ENCODE measurements at regions not wholly inside any gene's neighbourhood (a gene's known extent, or its start where the extent isn't known, plus 50 kb on each side); places are given as distances from the start of the nearest gene placed in this dataset.

DNA sequence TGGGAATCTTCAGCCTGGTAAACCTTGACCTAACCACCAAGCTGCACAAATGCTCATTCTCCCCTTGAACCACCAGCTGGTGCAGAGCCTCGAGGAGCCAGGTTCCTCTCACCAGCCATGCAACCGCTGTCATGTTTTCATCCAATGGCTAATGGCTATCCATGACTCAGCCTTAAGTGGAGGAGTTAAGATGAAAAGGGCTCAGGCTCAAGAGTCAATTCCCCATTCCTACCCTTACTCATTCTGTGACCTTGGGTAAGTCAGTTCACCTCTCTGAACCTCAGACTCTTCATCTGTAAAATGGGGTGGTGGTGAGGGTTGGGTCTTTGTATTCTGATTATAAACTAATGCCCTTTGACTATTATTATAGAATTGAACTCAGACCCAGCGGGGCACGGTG lies 515.6 kb downstream of the SHQ1 start:
- Histone ChIP-seq H3K79me2 (replicated peaks; ENCODE audit: insufficient read depth) (no peaks in the 10 kb centered on the region), H4K20me1 (replicated peaks; ENCODE audit: insufficient read depth) (no peaks in the 10 kb centered on the region), H3K4me1 (ENCODE audit: insufficient read depth) (peaks cover 21% of the 10 kb centered on the region), H3K9me2 (ENCODE audit: insufficient read depth) (0 out of 2 replicates have a peak, but pooled peaks cover 2% of the 10 kb centered on the region), H3K4me2 (no peak overlapping the region), H3F3A (replicated peaks; ENCODE audit: low read depth) (no peaks in the 10 kb centered on the region), H3K4me3 (no peak overlapping the region), H3K27me3 (ENCODE audit: insufficient read depth) (no peaks in the 10 kb centered on the region), H2AFZ (no peak overlapping the region), H3K27ac (ENCODE audit: low read depth) (no peak overlapping the region), H3K36me3 (ENCODE audit: insufficient read depth) (no peaks in the 10 kb centered on the region)
- no peak for ATAC-seq
- TF ChIP-seq, protein P1, sequence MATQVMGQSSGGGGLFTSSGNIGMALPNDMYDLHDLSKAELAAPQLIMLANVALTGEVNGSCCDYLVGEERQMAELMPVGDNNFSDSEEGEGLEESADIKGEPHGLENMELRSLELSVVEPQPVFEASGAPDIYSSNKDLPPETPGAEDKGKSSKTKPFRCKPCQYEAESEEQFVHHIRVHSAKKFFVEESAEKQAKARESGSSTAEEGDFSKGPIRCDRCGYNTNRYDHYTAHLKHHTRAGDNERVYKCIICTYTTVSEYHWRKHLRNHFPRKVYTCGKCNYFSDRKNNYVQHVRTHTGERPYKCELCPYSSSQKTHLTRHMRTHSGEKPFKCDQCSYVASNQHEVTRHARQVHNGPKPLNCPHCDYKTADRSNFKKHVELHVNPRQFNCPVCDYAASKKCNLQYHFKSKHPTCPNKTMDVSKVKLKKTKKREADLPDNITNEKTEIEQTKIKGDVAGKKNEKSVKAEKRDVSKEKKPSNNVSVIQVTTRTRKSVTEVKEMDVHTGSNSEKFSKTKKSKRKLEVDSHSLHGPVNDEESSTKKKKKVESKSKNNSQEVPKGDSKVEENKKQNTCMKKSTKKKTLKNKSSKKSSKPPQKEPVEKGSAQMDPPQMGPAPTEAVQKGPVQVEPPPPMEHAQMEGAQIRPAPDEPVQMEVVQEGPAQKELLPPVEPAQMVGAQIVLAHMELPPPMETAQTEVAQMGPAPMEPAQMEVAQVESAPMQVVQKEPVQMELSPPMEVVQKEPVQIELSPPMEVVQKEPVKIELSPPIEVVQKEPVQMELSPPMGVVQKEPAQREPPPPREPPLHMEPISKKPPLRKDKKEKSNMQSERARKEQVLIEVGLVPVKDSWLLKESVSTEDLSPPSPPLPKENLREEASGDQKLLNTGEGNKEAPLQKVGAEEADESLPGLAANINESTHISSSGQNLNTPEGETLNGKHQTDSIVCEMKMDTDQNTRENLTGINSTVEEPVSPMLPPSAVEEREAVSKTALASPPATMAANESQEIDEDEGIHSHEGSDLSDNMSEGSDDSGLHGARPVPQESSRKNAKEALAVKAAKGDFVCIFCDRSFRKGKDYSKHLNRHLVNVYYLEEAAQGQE (IDR thresholded peaks at IDR 0.05; ENCODE audit: unreplicated experiment), result no peak
- TF ChIP-seq ZNF114 (CRISPR knock-in tag; IDR thresholded peaks at IDR 0.05), result no peak
- TF ChIP-seq JUNB (IDR thresholded peaks at IDR 0.05; ENCODE audit: unreplicated experiment), result no peak
- no peak for TF ChIP-seq POLR2AphosphoS5 (IDR thresholded peaks at IDR 0.05; ENCODE audit: low read depth)
- no peak for TF ChIP-seq EZH2 (IDR thresholded peaks at IDR 0.05; ENCODE audit: low read depth, unreplicated experiment)
- no peak for TF ChIP-seq STAT1 (IDR thresholded peaks at IDR 0.05; ENCODE audit: unreplicated experiment)
- no peak for TF ChIP-seq ZNF331 (CRISPR knock-in tag; IDR thresholded peaks at IDR 0.05; ENCODE audit: low read depth)
- no peaks in the 10 kb centered on the region for H3K36me3 Mint-ChIP-seq (ENCODE audit: low read depth)
- no peak overlapping the region for H3K4me3 Mint-ChIP-seq
- no peak for DNase-seq (ENCODE audit: low spot score)
- H3K4me1 Mint-ChIP-seq, result peaks cover 22% of the 10 kb centered on the region
- peaks cover 4% of the 10 kb centered on the region for H3K27me3 Mint-ChIP-seq (ENCODE audit: insufficient read depth, low read depth, poor library complexity)
- H3K9me3 Mint-ChIP-seq, result no peaks in the 10 kb centered on the region
- H3K27ac Mint-ChIP-seq, result no peak overlapping the region

DNA sequence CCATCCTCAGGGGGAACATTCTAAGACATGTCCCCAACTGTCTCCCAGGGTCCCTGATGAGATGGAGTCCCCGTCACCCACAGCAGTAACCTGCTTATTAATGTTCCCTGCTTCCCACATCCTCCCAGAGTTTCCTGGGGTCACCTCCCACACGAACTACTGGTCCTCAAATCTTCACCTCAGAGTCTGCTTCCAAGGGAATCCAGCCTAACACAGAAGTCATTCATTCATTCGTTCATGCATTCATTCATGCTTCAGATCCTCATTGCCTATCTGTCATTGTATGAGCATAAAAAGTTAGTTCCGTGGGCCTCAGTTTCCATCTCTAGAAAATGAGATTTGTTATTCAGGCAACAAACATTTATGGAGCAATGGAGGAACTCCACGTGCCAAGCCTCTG lies 516.2 kb downstream of the SHQ1 start:
- Histone ChIP-seq H3K36me3 (ENCODE audit: insufficient read depth) (no peaks in the 10 kb centered on the region), H3K27ac (ENCODE audit: low read depth) (no peak overlapping the region), H3K79me2 (replicated peaks; ENCODE audit: insufficient read depth) (no peaks in the 10 kb centered on the region), H3F3A (replicated peaks; ENCODE audit: low read depth) (no peaks in the 10 kb centered on the region), H4K20me1 (replicated peaks; ENCODE audit: insufficient read depth) (no peaks in the 10 kb centered on the region), H3K4me1 (ENCODE audit: insufficient read depth) (peaks cover 20% of the 10 kb centered on the region), H3K9me2 (ENCODE audit: insufficient read depth) (0 out of 2 replicates have a peak, but pooled peaks cover 9% of the 10 kb centered on the region), H3K27me3 (ENCODE audit: insufficient read depth) (no peaks in the 10 kb centered on the region), H2AFZ (no peak overlapping the region), H3K4me3 (no peak overlapping the region), H3K4me2 (no peak overlapping the region)
- DNase-seq (ENCODE audit: low spot score) (no peak), ATAC-seq (no peak)
- Mint-ChIP-seq H3K27ac (no peak overlapping the region), H3K36me3 (ENCODE audit: low read depth) (no peaks in the 10 kb centered on the region; the same call in 2 of the 3 replicates), H3K4me3 (no peak overlapping the region), H3K4me1 (peaks cover 22% of the 10 kb centered on the region), H3K27me3 (ENCODE audit: insufficient read depth, low read depth, poor library complexity) (peaks cover 5% of the 10 kb centered on the region), H3K9me3 (no peaks in the 10 kb centered on the region)
- TF ChIP-seq ZNF114 (CRISPR knock-in tag; IDR thresholded peaks at IDR 0.05), result no peak
- TF ChIP-seq, protein P2, sequence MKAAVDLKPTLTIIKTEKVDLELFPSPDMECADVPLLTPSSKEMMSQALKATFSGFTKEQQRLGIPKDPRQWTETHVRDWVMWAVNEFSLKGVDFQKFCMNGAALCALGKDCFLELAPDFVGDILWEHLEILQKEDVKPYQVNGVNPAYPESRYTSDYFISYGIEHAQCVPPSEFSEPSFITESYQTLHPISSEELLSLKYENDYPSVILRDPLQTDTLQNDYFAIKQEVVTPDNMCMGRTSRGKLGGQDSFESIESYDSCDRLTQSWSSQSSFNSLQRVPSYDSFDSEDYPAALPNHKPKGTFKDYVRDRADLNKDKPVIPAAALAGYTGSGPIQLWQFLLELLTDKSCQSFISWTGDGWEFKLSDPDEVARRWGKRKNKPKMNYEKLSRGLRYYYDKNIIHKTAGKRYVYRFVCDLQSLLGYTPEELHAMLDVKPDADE (IDR thresholded peaks at IDR 0.05), result no peak
- TF ChIP-seq CREB1 (CRISPR knock-in tag; IDR thresholded peaks at IDR 0.05; ENCODE audit: low read depth), result no peak
- TF ChIP-seq, protein P3, sequence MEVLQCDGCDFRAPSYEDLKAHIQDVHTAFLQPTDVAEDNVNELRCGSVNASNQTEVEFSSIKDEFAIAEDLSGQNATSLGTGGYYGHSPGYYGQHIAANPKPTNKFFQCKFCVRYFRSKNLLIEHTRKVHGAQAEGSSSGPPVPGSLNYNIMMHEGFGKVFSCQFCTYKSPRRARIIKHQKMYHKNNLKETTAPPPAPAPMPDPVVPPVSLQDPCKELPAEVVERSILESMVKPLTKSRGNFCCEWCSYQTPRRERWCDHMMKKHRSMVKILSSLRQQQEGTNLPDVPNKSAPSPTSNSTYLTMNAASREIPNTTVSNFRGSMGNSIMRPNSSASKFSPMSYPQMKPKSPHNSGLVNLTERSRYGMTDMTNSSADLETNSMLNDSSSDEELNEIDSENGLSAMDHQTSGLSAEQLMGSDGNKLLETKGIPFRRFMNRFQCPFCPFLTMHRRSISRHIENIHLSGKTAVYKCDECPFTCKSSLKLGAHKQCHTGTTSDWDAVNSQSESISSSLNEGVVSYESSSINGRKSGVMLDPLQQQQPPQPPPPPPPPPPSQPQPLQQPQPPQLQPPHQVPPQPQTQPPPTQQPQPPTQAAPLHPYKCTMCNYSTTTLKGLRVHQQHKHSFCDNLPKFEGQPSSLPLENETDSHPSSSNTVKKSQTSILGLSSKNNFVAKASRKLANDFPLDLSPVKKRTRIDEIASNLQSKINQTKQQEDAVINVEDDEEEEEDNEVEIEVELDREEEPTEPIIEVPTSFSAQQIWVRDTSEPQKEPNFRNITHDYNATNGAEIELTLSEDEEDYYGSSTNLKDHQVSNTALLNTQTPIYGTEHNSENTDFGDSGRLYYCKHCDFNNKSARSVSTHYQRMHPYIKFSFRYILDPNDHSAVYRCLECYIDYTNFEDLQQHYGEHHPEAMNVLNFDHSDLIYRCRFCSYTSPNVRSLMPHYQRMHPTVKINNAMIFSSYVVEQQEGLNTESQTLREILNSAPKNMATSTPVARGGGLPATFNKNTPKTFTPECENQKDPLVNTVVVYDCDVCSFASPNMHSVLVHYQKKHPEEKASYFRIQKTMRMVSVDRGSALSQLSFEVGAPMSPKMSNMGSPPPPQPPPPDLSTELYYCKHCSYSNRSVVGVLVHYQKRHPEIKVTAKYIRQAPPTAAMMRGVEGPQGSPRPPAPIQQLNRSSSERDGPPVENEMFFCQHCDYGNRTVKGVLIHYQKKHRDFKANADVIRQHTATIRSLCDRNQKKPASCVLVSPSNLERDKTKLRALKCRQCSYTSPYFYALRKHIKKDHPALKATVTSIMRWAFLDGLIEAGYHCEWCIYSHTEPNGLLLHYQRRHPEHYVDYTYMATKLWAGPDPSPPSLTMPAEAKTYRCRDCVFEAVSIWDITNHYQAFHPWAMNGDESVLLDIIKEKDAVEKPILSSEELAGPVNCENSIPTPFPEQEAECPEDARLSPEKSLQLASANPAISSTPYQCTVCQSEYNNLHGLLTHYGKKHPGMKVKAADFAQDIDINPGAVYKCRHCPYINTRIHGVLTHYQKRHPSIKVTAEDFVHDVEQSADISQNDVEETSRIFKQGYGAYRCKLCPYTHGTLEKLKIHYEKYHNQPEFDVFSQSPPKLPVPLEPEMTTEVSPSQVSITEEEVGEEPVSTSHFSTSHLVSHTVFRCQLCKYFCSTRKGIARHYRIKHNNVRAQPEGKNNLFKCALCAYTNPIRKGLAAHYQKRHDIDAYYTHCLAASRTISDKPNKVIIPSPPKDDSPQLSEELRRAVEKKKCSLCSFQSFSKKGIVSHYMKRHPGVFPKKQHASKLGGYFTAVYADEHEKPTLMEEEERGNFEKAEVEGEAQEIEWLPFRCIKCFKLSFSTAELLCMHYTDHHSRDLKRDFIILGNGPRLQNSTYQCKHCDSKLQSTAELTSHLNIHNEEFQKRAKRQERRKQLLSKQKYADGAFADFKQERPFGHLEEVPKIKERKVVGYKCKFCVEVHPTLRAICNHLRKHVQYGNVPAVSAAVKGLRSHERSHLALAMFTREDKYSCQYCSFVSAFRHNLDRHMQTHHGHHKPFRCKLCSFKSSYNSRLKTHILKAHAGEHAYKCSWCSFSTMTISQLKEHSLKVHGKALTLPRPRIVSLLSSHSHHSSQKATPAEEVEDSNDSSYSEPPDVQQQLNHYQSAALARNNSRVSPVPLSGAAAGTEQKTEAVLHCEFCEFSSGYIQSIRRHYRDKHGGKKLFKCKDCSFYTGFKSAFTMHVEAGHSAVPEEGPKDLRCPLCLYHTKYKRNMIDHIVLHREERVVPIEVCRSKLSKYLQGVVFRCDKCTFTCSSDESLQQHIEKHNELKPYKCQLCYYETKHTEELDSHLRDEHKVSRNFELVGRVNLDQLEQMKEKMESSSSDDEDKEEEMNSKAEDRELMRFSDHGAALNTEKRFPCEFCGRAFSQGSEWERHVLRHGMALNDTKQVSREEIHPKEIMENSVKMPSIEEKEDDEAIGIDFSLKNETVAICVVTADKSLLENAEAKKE (CRISPR knock-in tag; IDR thresholded peaks at IDR 0.05), result no peak
